HUES6 (cell line): ENCODE measurements at regions not wholly inside any gene's neighbourhood (a gene's known extent, or its start where the extent isn't known, plus 50 kb on each side); places are given as distances from the start of the nearest gene placed in this dataset.
"Not testable (repeated sequence)": the region's sequence is repeated elsewhere in the genome, so short reads cannot be mapped to it uniquely, and the experiment has no call there.

Experiments used
- H3K27ac ChIP-seq: 2 replicates; pipeline ENCODE4 v1.7.0; 2013; ENCODE audit warnings: low read depth, mild to moderate bottlenecking, low read length, inconsistent platforms
- H3K27me3 ChIP-seq: 2 replicates; pipeline ENCODE4 v1.6.1; 2013; ENCODE audit warnings: low read length; ENCODE audit not compliant: control insufficient read depth, insufficient read depth
- H3K36me3 ChIP-seq: 2 replicates; pipeline ENCODE4 v1.6.1; 2013; ENCODE audit warnings: low read length; ENCODE audit not compliant: control insufficient read depth, insufficient read depth
- H3K4me1 ChIP-seq: 2 replicates; pipeline ENCODE4 v1.6.1; 2013; ENCODE audit warnings: low read length; ENCODE audit not compliant: control insufficient read depth, insufficient read depth
- H3K4me3 ChIP-seq: 2 replicates; pipeline ENCODE4 v1.5.1; 2013; ENCODE audit warnings: low read depth, low read length
- H3K9ac ChIP-seq: one replicate; pipeline ENCODE4 v1.6.1; 2013; ENCODE audit warnings: mild to moderate bottlenecking, low read length
- H3K9me3 ChIP-seq: 2 replicates; pipeline ENCODE4 v1.6.1; 2013; ENCODE audit warnings: low read depth, low read length; ENCODE audit not compliant: control insufficient read depth, insufficient read depth

GRCh38 chr6:144361016-144361415 lies 75.9 kb downstream of the UTRN start:
- no peaks in the 10 kb centered on the region for H3K9me3 ChIP-seq
- H3K9ac ChIP-seq: no peak overlapping the region
- H3K4me1 ChIP-seq: peaks cover 5% of the 10 kb centered on the region
- no peak overlapping the region for H3K4me3 ChIP-seq
- H3K27me3 ChIP-seq: no peaks in the 10 kb centered on the region
- H3K27ac ChIP-seq: no peak overlapping the region
- H3K36me3 ChIP-seq: no peaks in the 10 kb centered on the region

- Histone ChIP-seq H3K9me3 (no peaks in the 10 kb centered on the region), H3K27ac (no peak overlapping the region), H3K36me3 (no peaks in the 10 kb centered on the region), H3K9ac (no peak overlapping the region), H3K27me3 (no peaks in the 10 kb centered on the region), H3K4me1 (peaks cover 5% of the 10 kb centered on the region), H3K4me3 (no peak overlapping the region)
These were observed 77.2 kb downstream of the UTRN start for GRCh38 chr6:144362042-144363018.

- no peaks in the 10 kb centered on the region for H3K36me3 ChIP-seq
- no peak overlapping the region for H3K4me3 ChIP-seq
- H3K9ac ChIP-seq: no peak overlapping the region
- H3K9me3 ChIP-seq: peaks cover under 1% of the 10 kb centered on the region; the same call in 1 of the 2 replicates
- H3K27ac ChIP-seq: no peak overlapping the region
- H3K27me3 ChIP-seq: no peaks in the 10 kb centered on the region
- H3K4me1 ChIP-seq: peaks cover 5% of the 10 kb centered on the region
These were observed 79.1 kb downstream of the UTRN start for GRCh38 chr6:144364208-144364720.

GRCh38 chr6:144364782-144365181 lies 79.6 kb downstream of the UTRN start:
- peaks cover 4% of the 10 kb centered on the region; the same call in 1 of the 2 replicates for H3K9me3 ChIP-seq
- peaks cover 5% of the 10 kb centered on the region for H3K4me1 ChIP-seq
- H3K36me3 ChIP-seq: no peaks in the 10 kb centered on the region
- no peak overlapping the region for H3K27ac ChIP-seq
- H3K4me3 ChIP-seq: no peak overlapping the region
- no peak overlapping the region for H3K9ac ChIP-seq
- H3K27me3 ChIP-seq: no peaks in the 10 kb centered on the region

- no peak overlapping the region for H3K27ac ChIP-seq
- peaks cover 4% of the 10 kb centered on the region for H3K4me1 ChIP-seq
- no peaks in the 10 kb centered on the region for H3K27me3 ChIP-seq
- H3K36me3 ChIP-seq: peaks cover 3% of the 10 kb centered on the region; the same call in 1 of the 2 replicates
- H3K9me3 ChIP-seq: peaks cover 9% of the 10 kb centered on the region
- H3K4me3 ChIP-seq: no peak overlapping the region
- H3K9ac ChIP-seq: no peak overlapping the region
These were observed 80.1 kb downstream of the UTRN start for GRCh38 chr6:144365271-144365670.

GRCh38 chr6:144369696-144370095 lies 84.6 kb downstream of the UTRN start:
- H3K27me3 ChIP-seq, H3K36me3 ChIP-seq, H3K9ac ChIP-seq, H3K4me3 ChIP-seq, H3K4me1 ChIP-seq, H3K27ac ChIP-seq: not testable (repeated sequence)
- H3K9me3 ChIP-seq: peaks cover 13% of the 10 kb centered on the region

GRCh38 chr6:144372116-144372515 lies 87.0 kb downstream of the UTRN start:
- Histone ChIP-seq H3K27me3 (no peaks in the 10 kb centered on the region), H3K9ac (no peak overlapping the region), H3K36me3 (peaks cover 8% of the 10 kb centered on the region; the same call in 1 of the 2 replicates), H3K4me3 (no peak overlapping the region), H3K9me3 (peaks cover 13% of the 10 kb centered on the region), H3K4me1 (peaks cover 3% of the 10 kb centered on the region; the same call in 1 of the 2 replicates), H3K27ac (no peak overlapping the region)

- Histone ChIP-seq H3K27me3 (no peaks in the 10 kb centered on the region), H3K4me1 (peaks cover 3% of the 10 kb centered on the region; the same call in 1 of the 2 replicates), H3K27ac (no peak overlapping the region), H3K9ac (no peak overlapping the region), H3K36me3 (peaks cover 8% of the 10 kb centered on the region; the same call in 1 of the 2 replicates), H3K4me3 (no peak overlapping the region), H3K9me3 (peaks cover 13% of the 10 kb centered on the region)
These were observed 87.8 kb downstream of the UTRN start for GRCh38 chr6:144372611-144373594.

GRCh38 chr6:144374525-144374924 lies 89.4 kb downstream of the UTRN start:
- H3K36me3 ChIP-seq, H3K27ac ChIP-seq, H3K27me3 ChIP-seq, H3K4me3 ChIP-seq, H3K4me1 ChIP-seq, H3K9ac ChIP-seq: not testable (repeated sequence)
- H3K9me3 ChIP-seq: peaks cover 10% of the 10 kb centered on the region

- no peak overlapping the region for H3K27ac ChIP-seq
- no peaks in the 10 kb centered on the region for H3K4me1 ChIP-seq
- no peak overlapping the region for H3K9ac ChIP-seq
- H3K9me3 ChIP-seq: peaks cover 20% of the 10 kb centered on the region
- no peaks in the 10 kb centered on the region for H3K36me3 ChIP-seq
- H3K4me3 ChIP-seq: no peak overlapping the region
- no peaks in the 10 kb centered on the region for H3K27me3 ChIP-seq
These were observed 92.6 kb downstream of the UTRN start for GRCh38 chr6:144377586-144378210.
